Sigmoid colon (tissue), 6 donors: ENCODE measurements at regions not wholly inside any gene's neighbourhood (a gene's known extent, or its start where the extent isn't known, plus 50 kb on each side); places are given as distances from the start of the nearest gene placed in this dataset.
A peak's percentile ranks its signal among the peaks of the same experiment; 100 is the strongest.

Experiments
- DNase-seq: peaks from one replicate; pipeline ENCODE4 v3.0.0-alpha.2; 2019
- H3K27ac ChIP-seq, 4 donors: fragments of 200-600 bp; sonication (generic); one replicate each; pipeline ENCODE4 v1.5.1; 2016 to 2019; ENCODE audit warnings: mild to moderate bottlenecking in 1 of 4
- H3K27me3 ChIP-seq, 3 donors: fragments of 200-600 bp; sonication (generic); one replicate each; pipeline ENCODE4 v1.5.1; 2019; ENCODE audit warnings: mild to moderate bottlenecking in 1 of 3
- H3K36me3 ChIP-seq, 4 donors: fragments of 200-600 bp; sonication (generic); one replicate each; pipeline ENCODE4 v1.5.1; 2016 to 2019
- H3K4me1 ChIP-seq, 4 donors: fragments of 200-600 bp; sonication (generic); one replicate each; pipeline ENCODE4 v1.5.1; 2017 to 2019
- H3K4me3 ChIP-seq, 4 donors: fragments of 200-600 bp; sonication (generic); one replicate each; pipeline ENCODE4 v1.5.1; 2017 to 2019; ENCODE audit warnings: mild to moderate bottlenecking in 2 of 4, moderate library complexity in 1 of 4
- H3K9me3 ChIP-seq, 4 donors: fragments of 200-600 bp in 3 of 4; sonication (generic) in 3 of 4; one replicate each; pipeline versions ENCODE4 v1.5.1 to v1.6.1; 2013 to 2019
- EP300 ChIP-seq, 4 donors: sonication (generic); formaldehyde crosslinking; IDR thresholded peaks; one replicate each; pipeline ENCODE4 v1.6.1; 2017; ENCODE audit warnings: antibody characterized with exemption in 4 of 4
- POLR2A ChIP-seq, 2 donors: fragments of 450-650 bp; IDR thresholded peaks; one replicate each; pipeline ENCODE4 v1.6.1; 2016; ENCODE audit warnings: antibody characterized with exemption in 2 of 2, mild to moderate bottlenecking in 2 of 2, moderate library complexity in 2 of 2
- POLR2AphosphoS5 ChIP-seq, 4 donors: sonication (generic); formaldehyde crosslinking; IDR thresholded peaks; one replicate each; pipeline ENCODE4 v1.6.1; 2017; ENCODE audit warnings: antibody characterized with exemption in 4 of 4
- WGBS, 2 donors: extraction: QIAGEN DNeasy Blood & Tissue Kit; methylation state at CpG; one replicate each; pipeline ENCODE4 v1.1.7; 2013; 5-methylcytosine and 5-hydroxymethylcytosine counted together
- intact Hi-C: fragments of 100-400 bp; cut with DNase I; formaldehyde crosslinking; loops from one replicate; pipeline ENCODE4 v1.15.1; 2023
- TF ChIP-seq, protein P1 (sequence below), 4 experiments: fragments of 450-650 bp in 3 of 4; fragments of 200-600 bp in 1 of 4; IDR thresholded peaks; one replicate each; pipeline ENCODE4 v1.5.1; 2016 to 2019; ENCODE audit warnings: antibody characterized with exemption in 4 of 4, mild to moderate bottlenecking in 3 of 4, moderate library complexity in 2 of 4
- donor health status: healthy with polysubstance abuse.
- donor health status: healthy.

DNA sequence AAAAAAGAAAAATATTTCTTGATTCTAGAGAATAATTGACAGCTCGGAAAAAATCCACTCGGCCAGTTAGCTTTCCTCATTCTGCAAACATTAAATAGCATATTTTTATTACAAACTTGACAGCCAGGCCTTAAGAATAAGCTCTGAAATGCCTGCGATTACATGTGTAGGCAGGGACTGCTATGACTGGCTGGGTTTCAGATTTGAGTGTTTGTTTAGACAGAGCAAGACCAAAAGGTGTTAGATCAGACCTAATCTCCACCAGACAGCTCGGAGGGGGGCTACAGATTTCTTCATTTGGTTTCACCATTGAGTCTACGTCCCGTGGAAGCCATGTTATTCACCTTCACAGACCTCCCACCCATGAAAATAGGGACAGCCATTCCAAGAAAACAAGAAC, 192.1 kb upstream of the ADAMTS5 start:
- Histone ChIP-seq H3K9me3 (no peaks in the 10 kb centered on the region), H3K4me1 (peaks cover 0 to 9% (median 4%) of the 10 kb centered on the region in 4 donors), H3K27ac (peak overlapping the region in 1 of 4 donors; percentile 56), H3K4me3 (no peak overlapping the region), H3K36me3 (no peaks in the 10 kb centered on the region), H3K27me3 (no peaks in the 10 kb centered on the region)
- intact Hi-C loops, result no loop called here
- no peak for TF ChIP-seq POLR2AphosphoS5 (IDR thresholded peaks at IDR 0.05)
- TF ChIP-seq EP300 (IDR thresholded peaks at IDR 0.05), result no peak
- DNase-seq, result no peak
- 54 to 72% methylated on average over 6 of the region's 6 CpGs for WGBS, 2 donors

DNA sequence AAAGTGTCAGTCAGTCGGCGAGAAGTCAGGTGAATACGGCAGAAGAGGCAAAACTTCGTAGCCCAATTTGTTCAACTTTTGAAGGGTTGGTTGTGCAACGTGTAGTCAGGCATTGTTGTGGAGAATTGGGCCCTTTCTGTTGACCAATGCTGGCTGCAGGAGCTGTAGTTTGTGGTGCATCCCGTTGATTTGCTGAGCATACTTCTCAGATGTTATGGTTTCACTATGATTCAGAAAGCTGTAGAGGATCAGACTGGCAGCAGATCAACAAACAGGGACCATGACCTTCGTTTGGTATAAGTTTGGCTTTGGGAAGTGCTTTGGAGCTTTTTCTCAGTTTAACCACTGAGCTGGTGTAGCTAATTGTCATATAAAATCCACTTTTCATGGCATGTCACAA, 190.2 kb upstream of the ADAMTS5 start:
- TF ChIP-seq POLR2AphosphoS5 (IDR thresholded peaks at IDR 0.05) (no peak), POLR2A (IDR thresholded peaks at IDR 0.05) (no peak)
- Histone ChIP-seq H3K36me3 (no peaks in the 10 kb centered on the region), H3K27ac (no peak overlapping the region), H3K27me3 (no peaks in the 10 kb centered on the region), H3K9me3 (no peaks in the 10 kb centered on the region), H3K4me3 (no peak overlapping the region), H3K4me1 (peaks cover 0 to 9% (median 4%) of the 10 kb centered on the region in 4 donors)
- intact Hi-C loops, result no loop called here
- DNase-seq, result no peak
- 64 to 77% methylated on average over 7 of the region's 7 CpGs for WGBS, 2 donors

DNA sequence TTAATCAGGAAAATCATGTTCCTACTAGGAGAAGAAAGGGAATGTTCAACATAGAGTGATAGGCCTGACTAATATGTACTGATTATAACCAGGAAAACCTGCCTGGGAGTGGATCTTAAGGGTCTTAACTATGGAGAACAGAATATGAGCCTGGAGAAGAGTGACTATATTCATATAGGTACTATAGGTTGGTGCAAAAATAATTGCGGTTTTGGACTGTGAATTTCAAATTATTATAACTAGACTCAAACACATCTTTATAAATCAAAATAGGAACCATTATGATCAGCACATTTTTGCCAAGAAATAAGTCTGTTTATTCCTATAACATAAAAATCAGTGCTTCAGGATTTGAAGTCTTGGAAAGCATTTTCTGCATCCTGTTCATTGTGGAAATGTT, 189.8 kb upstream of the ADAMTS5 start:
- intact Hi-C loops, result no loop called here
- WGBS, 2 donors, result 86 to 90% methylated on average over 1 of the region's 1 CpG
- Histone ChIP-seq H3K36me3 (no peaks in the 10 kb centered on the region), H3K4me3 (no peak overlapping the region), H3K27ac (no peak overlapping the region), H3K4me1 (peaks cover 0 to 9% (median 4%) of the 10 kb centered on the region in 4 donors), H3K9me3 (no peaks in the 10 kb centered on the region), H3K27me3 (no peaks in the 10 kb centered on the region)
- no peak for DNase-seq
- TF ChIP-seq POLR2A (IDR thresholded peaks at IDR 0.05), result no peak
- no peak for TF ChIP-seq EP300 (IDR thresholded peaks at IDR 0.05)
- no peak for TF ChIP-seq POLR2AphosphoS5 (IDR thresholded peaks at IDR 0.05)
- TF ChIP-seq, protein P1, sequence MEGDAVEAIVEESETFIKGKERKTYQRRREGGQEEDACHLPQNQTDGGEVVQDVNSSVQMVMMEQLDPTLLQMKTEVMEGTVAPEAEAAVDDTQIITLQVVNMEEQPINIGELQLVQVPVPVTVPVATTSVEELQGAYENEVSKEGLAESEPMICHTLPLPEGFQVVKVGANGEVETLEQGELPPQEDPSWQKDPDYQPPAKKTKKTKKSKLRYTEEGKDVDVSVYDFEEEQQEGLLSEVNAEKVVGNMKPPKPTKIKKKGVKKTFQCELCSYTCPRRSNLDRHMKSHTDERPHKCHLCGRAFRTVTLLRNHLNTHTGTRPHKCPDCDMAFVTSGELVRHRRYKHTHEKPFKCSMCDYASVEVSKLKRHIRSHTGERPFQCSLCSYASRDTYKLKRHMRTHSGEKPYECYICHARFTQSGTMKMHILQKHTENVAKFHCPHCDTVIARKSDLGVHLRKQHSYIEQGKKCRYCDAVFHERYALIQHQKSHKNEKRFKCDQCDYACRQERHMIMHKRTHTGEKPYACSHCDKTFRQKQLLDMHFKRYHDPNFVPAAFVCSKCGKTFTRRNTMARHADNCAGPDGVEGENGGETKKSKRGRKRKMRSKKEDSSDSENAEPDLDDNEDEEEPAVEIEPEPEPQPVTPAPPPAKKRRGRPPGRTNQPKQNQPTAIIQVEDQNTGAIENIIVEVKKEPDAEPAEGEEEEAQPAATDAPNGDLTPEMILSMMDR (IDR thresholded peaks at IDR 0.05), result no peak

DNA sequence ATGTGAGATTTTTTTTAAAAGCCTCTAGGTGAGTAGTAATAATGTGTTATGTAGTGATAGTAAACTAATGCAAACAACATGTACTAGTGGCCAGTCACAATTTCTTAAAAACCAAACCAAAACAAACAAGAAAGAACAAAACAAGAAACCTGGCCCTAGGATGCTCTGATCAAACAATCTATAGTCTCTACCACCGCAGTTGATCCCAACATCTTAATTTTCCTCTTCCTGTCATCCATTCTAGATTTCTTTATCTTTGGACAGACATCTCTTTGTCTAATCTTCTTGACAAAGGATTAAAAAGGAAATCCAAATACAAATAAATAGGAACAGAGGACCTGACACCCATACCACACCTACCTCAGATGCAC, 188.2 kb upstream of the ADAMTS5 start:
- H3K27me3 ChIP-seq, result no peaks in the 10 kb centered on the region
- H3K9me3 ChIP-seq, result no peaks in the 10 kb centered on the region
- WGBS, 2 donors, result 58 to 90% methylated on average over 1 of the region's 1 CpG
- H3K4me1 ChIP-seq, result peaks cover 0 to 9% (median 3%) of the 10 kb centered on the region in 4 donors
- H3K4me3 ChIP-seq, result no peak overlapping the region
- intact Hi-C loops, result no loop called here
- H3K27ac ChIP-seq, result no peak overlapping the region
- no peak for TF ChIP-seq POLR2AphosphoS5 (IDR thresholded peaks at IDR 0.05)
- H3K36me3 ChIP-seq, result no peaks in the 10 kb centered on the region
- no peak for DNase-seq

DNA sequence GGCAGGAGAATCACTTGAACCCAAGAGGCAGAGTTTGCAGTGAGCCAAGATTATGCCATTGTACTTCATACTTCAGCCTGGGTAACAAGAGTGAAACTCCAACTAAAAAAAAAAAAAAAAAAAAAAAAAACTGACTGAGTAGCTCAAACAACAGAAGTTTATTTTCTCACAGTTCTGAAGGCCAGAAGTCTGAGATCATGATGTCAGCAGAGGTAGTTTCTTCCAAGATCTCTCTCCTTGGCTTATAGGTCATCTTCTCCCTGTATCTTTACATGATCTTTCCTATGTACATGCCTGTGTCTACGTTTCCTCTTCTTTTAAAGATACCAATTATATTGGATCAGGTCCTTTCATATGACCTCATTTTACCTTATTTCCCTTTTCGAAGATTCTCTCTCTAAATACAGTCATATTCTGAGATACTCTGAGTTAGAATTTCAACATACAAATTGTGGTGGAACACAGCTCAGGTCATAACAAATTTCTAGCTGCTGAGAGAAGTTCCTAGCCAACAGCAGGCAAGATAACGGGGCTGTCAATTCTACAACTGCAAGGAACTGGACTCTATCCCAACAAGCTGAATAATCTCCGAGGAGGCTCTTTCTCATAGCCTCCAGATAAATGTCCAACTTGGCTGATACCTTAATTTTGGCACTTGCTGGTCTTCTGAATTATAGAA, 187.7 kb upstream of the ADAMTS5 start:
- WGBS, 2 donors, result 67 to 81% methylated on average over 4 of the region's 4 CpGs
- no peaks in the 10 kb centered on the region for H3K9me3 ChIP-seq
- H3K27ac ChIP-seq, result peak overlapping the region in 2 of 4 donors; percentile 24 to 34
- intact Hi-C loops, result no loop called here
- DNase-seq, result no peak
- no peaks in the 10 kb centered on the region for H3K27me3 ChIP-seq
- no peak overlapping the region for H3K4me3 ChIP-seq
- no peaks in the 10 kb centered on the region for H3K36me3 ChIP-seq
- TF ChIP-seq POLR2AphosphoS5 (IDR thresholded peaks at IDR 0.05) (no peak), EP300 (IDR thresholded peaks at IDR 0.05) (no peak)
- peaks cover 0 to 5% (median under 1%) of the 10 kb centered on the region in 4 donors for H3K4me1 ChIP-seq

DNA sequence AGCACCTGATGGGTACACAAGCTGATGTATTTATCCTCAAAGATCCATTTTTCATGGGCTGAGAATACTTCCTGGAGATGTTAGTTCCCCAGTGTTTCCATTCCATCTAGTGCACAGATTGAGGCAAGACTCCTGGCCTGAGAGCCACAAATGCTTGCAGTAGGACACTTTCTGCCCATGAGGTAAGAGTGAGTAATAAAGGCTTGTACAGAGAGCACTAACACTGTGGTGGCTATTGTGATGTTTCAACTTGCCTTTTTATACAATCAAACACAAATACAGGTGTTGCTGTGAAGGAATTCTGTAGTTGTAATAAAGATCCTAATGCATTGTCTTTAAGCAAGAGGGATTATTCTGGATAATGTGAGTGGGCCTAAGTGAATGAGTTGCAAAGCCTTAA, 186.1 kb upstream of the ADAMTS5 start:
- Histone ChIP-seq H3K27ac (no peak overlapping the region), H3K4me1 (no peaks in the 10 kb centered on the region), H3K9me3 (no peaks in the 10 kb centered on the region), H3K4me3 (no peak overlapping the region), H3K27me3 (no peaks in the 10 kb centered on the region), H3K36me3 (no peaks in the 10 kb centered on the region)
- no peak for DNase-seq
- intact Hi-C loops, result no loop called here
- TF ChIP-seq EP300 (IDR thresholded peaks at IDR 0.05), result no peak

DNA sequence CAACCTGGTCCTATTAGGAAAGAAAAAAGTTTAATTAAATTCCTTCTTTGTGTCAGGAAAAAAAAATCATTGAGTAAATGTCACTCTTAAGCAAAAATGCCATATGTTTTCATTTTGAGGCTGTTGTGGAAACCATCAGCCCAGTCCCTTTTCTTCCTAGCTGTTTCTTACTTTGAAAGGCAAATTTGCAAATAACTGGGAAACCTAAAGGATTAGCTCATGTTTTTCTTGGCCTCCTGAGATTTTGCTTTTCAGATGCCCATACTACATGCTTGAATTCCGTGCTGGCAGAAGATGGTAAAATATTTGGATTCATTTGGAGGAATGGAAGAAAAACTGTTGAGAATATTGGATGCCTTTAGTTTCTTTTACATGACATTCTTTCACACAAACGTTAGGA, 182.1 kb upstream of the ADAMTS5 start:
- H3K27me3 ChIP-seq, result no peaks in the 10 kb centered on the region
- no peaks in the 10 kb centered on the region for H3K9me3 ChIP-seq
- no peaks in the 10 kb centered on the region for H3K36me3 ChIP-seq
- intact Hi-C loops, result no loop called here
- TF ChIP-seq, protein P1 (IDR thresholded peaks at IDR 0.05), result no peak
- TF ChIP-seq POLR2A (IDR thresholded peaks at IDR 0.05) (no peak), EP300 (IDR thresholded peaks at IDR 0.05) (no peak), POLR2AphosphoS5 (IDR thresholded peaks at IDR 0.05) (no peak)
- no peak overlapping the region for H3K27ac ChIP-seq
- no peak overlapping the region for H3K4me3 ChIP-seq
- WGBS, 2 donors, result 41 to 60% methylated on average over 2 of the region's 2 CpGs
- H3K4me1 ChIP-seq, result peaks cover 0 to 5% (median 0%) of the 10 kb centered on the region in 4 donors
- no peak for DNase-seq
